Smooth muscle cell (in vitro differentiated cells): ENCODE measurements at regions not wholly inside any gene's neighbourhood (a gene's known extent, or its start where the extent isn't known, plus 50 kb on each side); places are given as distances from the start of the nearest gene placed in this dataset.
A peak's percentile ranks its signal among the peaks of the same experiment; 100 is the strongest.

Experiments used
- DNase-seq: peaks from one replicate; lab custom pipeline; 2025; ENCODE audit not compliant: unreplicated experiment; lab: John Stamatoyannopoulos, UW
- H2AFZ ChIP-seq: fragments of 200-600 bp; sonication (generic); 2 replicates; pipeline ENCODE4 v1.6.0; 2016; ENCODE audit warnings: antibody characterized with exemption, low read depth, mild to moderate bottlenecking
- H3F3A ChIP-seq: fragments of 200-600 bp; sonication (generic); 2 replicates; pipeline ENCODE4 v1.6.0; 2017; ENCODE audit warnings: antibody characterized with exemption, low read depth
- H3K27ac ChIP-seq: fragments of 200-600 bp; sonication (generic); 2 replicates; pipeline ENCODE4 v1.5.1; 2016; ENCODE audit warnings: low read depth, mild to moderate bottlenecking
- H3K27me3 ChIP-seq: fragments of 200-600 bp; sonication (generic); 2 replicates; pipeline ENCODE4 v1.6.1; 2016; ENCODE audit warnings: low read depth, mild to moderate bottlenecking
- H3K36me3 ChIP-seq: fragments of 200-600 bp; sonication (generic); 2 replicates; pipeline ENCODE4 v1.5.1; 2016; ENCODE audit warnings: low read depth
- H3K4me1 ChIP-seq: fragments of 200-600 bp; sonication (generic); 2 replicates; pipeline ENCODE4 v1.5.1; 2016; ENCODE audit warnings: low read depth
- H3K4me2 ChIP-seq: fragments of 200-600 bp; sonication (generic); 2 replicates; pipeline ENCODE4 v1.6.0; 2016; ENCODE audit warnings: mild to moderate bottlenecking
- H3K4me3 ChIP-seq: fragments of 200-600 bp; sonication (generic); 2 replicates; pipeline ENCODE4 v1.5.1; 2016; ENCODE audit warnings: mild to moderate bottlenecking
- H3K79me2 ChIP-seq: fragments of 200-600 bp; sonication (generic); 2 replicates; pipeline ENCODE4 v1.6.0; 2016; ENCODE audit warnings: low read depth, mild to moderate bottlenecking
- H3K9ac ChIP-seq: fragments of 200-600 bp; sonication (generic); 2 replicates; pipeline ENCODE4 v1.6.0; 2016; ENCODE audit warnings: low read depth
- H3K9me3 ChIP-seq: fragments of 200-600 bp; sonication (generic); replicated peaks from 2 replicates; pipeline ENCODE4 v1.5.1; 2016; ENCODE audit warnings: low read depth
- H4K20me1 ChIP-seq: fragments of 200-600 bp; sonication (generic); 2 replicates; pipeline ENCODE4 v1.6.0; 2016; ENCODE audit warnings: low read depth
- CTCF ChIP-seq: fragments of 200-600 bp; sonication (generic); IDR thresholded peaks from 2 replicates; pipeline ENCODE4 v1.5.1; 2017; ENCODE audit warnings: borderline replicate concordance, mild to moderate bottlenecking, antibody characterized with exemption; ENCODE audit not compliant: insufficient read depth, poor library complexity, severe bottlenecking
- WGBS: methylation state at CpG from one replicate; pipeline ENCODE4 v1.1.7; 2016; ENCODE audit warnings: low lambda C conversion rate; 5-methylcytosine and 5-hydroxymethylcytosine counted together

- Histone ChIP-seq H3K9me3 (no peaks in the 10 kb centered on the region), H3K27me3 (no peaks in the 10 kb centered on the region), H3K4me3 (no peak overlapping the region), H4K20me1 (no peaks in the 10 kb centered on the region), H3K27ac (peak overlapping the region; percentile 47), H3K79me2 (no peaks in the 10 kb centered on the region), H3K36me3 (no peaks in the 10 kb centered on the region), H3F3A (no peaks in the 10 kb centered on the region), H2AFZ (no peak overlapping the region), H3K4me1 (no peaks in the 10 kb centered on the region), H3K9ac (no peak overlapping the region), H3K4me2 (no peak overlapping the region)
- no peak for DNase-seq
- WGBS: 52% methylated on average over 5 of the region's 5 CpGs
- TF ChIP-seq CTCF: no peak
These were observed 202.7 kb downstream of the CYRIA start for GRCh38 chr2:16462958-16463357.

DNA sequence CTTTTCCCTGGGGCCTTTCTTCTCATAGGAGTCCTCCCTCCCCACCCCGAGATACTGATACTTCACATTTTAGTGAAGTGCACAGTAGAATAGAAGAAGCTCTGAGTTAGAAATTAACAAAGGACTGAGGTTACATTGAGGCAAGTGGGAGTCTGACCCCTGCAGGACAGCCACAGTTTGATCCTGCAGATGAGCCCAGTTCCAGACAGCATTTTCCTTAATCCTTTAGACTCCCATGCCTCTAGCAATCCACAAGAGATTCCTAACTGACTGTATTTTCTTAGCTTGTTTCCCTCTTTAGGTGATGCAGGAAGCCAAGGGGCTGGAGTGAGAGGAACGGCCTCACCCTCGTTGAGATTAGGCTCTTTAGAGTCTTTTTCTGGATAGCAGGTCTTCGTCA, 204.0 kb downstream of the CYRIA start:
- WGBS: 78% methylated on average over 4 of the region's 4 CpGs

DNA sequence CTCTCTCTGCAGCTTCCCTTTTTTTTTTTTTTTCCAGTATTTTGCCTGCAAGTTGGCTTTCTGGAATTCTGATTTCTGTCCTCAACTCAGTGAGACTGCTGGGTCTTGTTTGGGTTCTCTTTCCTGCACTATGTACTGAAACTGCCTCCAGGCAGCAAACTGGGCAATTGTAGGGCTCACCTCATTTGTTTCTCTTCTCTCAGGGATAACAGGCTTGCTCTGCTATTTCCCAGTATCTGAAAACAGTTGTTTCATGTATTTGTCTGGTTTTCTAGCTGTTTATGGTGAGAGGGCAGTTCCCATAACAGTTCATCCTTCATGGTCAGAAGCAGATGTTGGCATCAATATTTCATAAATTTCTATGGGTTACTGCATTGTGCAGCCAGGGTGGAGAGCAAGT, 206.0 kb downstream of the CYRIA start:
- Histone ChIP-seq H3K9ac (no peak overlapping the region), H3F3A (no peaks in the 10 kb centered on the region)

More for the DNA sequence above, 204.0 kb downstream of the CYRIA start:
- TF ChIP-seq CTCF: no peak
- DNase-seq: no peak
- Histone ChIP-seq H3K4me1 (no peaks in the 10 kb centered on the region), H3K9ac (no peak overlapping the region), H3K79me2 (no peaks in the 10 kb centered on the region), H3K27ac (no peak overlapping the region), H3K4me3 (no peak overlapping the region), H3K27me3 (no peaks in the 10 kb centered on the region), H4K20me1 (no peaks in the 10 kb centered on the region), H3F3A (no peaks in the 10 kb centered on the region), H3K4me2 (no peak overlapping the region), H3K9me3 (no peaks in the 10 kb centered on the region), H2AFZ (no peak overlapping the region), H3K36me3 (no peaks in the 10 kb centered on the region)

More for the DNA sequence above, 206.0 kb downstream of the CYRIA start:
- no peaks in the 10 kb centered on the region for H3K36me3 ChIP-seq
- H3K4me3 ChIP-seq: no peak overlapping the region
- no peak overlapping the region for H3K4me2 ChIP-seq
- H3K9me3 ChIP-seq: no peaks in the 10 kb centered on the region
- no peak overlapping the region for H3K27ac ChIP-seq
- H2AFZ ChIP-seq: no peak overlapping the region
- H4K20me1 ChIP-seq: no peaks in the 10 kb centered on the region
- TF ChIP-seq CTCF: no peak
- no peaks in the 10 kb centered on the region for H3K79me2 ChIP-seq
- no peaks in the 10 kb centered on the region for H3K4me1 ChIP-seq
- no peak for DNase-seq
- H3K27me3 ChIP-seq: no peaks in the 10 kb centered on the region
